ENCODE measurements at regions not wholly inside any gene's neighbourhood (a gene's known extent, or its start where the extent isn't known, plus 50 kb on each side); places are given as distances from the start of the nearest gene placed in this dataset.

DNA sequence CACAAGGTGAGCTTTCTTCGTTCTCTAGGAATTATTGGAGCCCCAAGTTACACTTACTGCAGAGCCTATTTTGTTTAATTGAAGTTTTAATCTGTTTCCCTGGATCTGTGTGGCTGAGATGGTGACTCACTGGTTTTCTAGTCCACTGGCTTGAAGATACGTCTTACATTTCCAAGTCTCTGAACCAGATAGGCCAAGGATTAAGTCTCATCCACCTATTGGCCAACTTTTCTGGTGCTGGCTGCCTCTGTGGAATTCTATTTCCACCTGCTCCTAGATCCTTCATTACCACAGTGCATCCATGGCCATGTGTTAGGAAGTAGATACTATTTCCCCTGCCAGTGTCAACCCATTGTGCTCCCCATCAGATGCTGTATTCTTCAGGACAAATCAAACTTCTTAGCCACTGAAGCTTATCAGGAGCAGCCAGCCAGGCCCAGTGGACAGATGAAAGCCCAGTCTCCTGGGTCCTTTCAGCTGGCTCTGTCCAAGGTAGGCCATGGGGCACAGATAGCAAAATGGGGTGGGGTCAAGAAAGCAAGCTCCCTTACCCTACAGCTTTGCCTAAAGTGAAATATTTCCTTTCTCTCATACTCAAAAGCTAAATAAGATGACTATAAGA is 198.8 kb upstream of the TCF4 start:
- no peak for DNase-seq (ENCODE audit: low read depth in 2 of 2)

DNA sequence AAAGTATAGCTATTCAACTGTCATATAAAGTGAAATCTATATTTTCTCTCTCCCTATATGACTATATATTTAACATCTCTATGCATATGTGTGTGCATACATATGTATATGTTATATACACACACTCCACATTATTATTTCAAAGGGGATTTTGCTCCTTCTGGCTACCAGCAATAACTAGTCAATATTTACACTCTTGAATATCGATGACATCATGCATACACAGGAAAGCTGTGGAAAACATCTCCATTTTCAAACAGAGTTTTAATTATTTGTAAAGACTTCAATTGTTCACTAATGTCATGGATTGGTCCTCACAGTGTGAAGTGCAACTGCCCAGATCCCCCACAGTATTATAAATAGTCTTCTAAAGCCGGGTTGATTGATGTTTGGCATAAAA is 195.9 kb upstream of the TCF4 start:
- no peak for DNase-seq (ENCODE audit: low read depth in 2 of 2)

GRCh38 chr18:55781481-55781957 is 193.5 kb upstream of the TCF4 start:
- DNase-seq (ENCODE audit: low read depth in 2 of 2), result peak; percentile 49 to 58

DNA sequence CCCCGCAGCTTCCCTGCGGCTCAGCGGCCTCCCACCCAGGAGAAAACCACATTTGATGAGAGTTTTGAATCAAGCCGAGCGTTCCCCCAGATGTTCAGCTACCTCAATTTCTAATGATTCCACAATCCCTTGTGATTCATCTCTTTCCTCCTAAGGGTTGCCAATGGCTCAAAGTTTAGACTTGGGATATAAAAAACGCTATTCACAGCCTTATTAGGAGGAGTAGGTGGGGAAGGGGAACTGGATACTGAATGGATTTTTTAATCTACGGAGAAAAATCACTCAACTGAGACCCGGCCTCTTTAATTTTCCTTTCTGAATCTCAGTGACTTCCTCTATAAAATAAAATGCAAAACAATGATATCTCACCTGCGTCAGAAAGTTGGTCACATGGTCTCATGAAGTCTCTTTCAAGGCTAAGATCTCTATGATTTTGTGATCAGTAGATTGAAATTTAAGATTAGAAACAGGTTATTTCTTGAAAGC is 192.6 kb upstream of the TCF4 start:
- no peak for DNase-seq (ENCODE audit: low read depth in 2 of 2)

DNA sequence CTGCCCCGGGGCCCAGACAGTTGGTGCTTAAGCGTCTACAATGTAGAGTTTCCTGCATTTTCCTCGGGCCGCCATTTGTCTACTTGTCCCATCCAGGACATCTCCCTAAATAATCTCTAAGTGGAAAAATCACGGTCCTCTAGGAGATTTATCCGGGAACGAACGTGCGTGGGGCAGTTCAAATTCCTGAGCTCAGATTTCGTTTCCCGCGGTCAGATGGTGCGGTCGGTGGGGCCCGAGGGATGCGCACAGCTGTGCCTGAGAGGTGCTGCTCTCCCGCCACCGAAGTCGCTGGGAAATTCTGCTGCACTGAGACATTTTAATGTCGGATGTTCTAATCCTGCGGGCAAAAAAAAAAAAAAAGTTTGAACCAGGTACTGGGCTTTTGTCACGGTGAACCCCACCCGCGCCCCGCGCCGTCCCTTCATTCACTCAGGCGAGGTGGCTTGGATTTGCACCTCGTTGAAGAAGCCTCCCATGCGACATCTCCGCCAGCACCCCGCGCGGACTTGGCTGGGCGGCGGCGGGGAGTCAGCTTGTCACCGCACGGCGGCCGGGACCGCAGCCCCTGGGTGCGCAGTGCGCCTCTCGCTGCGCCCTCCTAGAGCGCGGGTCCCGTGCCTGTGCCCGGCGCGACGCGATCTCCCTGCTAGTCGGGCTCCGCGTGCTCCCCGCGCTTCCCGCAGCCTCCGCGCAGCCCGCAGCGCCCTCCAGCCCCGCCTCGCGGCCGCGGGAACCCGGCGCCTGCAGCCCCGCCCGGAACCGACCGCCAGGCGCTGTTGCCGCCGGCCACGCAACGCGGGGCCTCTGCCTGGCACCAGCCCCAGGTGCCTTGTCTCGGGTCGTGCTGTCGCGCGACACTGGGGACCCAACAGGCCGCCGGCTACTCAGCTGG is 191.9 kb upstream of the TCF4 start:
- no peak for DNase-seq (ENCODE audit: low read depth in 2 of 2)

- DNase-seq (ENCODE audit: low read depth in 2 of 2), result no peak
Measured at GRCh38 chr18:55778788-55779690, 191.0 kb upstream of the TCF4 start.

- DNase-seq (ENCODE audit: low read depth in 2 of 2), result no peak
Measured at GRCh38 chr18:55777666-55778304, 189.8 kb upstream of the TCF4 start.

- DNase-seq (ENCODE audit: low read depth in 2 of 2), result no peak
Measured at GRCh38 chr18:55775972-55776371, 188.0 kb upstream of the TCF4 start.

DNA sequence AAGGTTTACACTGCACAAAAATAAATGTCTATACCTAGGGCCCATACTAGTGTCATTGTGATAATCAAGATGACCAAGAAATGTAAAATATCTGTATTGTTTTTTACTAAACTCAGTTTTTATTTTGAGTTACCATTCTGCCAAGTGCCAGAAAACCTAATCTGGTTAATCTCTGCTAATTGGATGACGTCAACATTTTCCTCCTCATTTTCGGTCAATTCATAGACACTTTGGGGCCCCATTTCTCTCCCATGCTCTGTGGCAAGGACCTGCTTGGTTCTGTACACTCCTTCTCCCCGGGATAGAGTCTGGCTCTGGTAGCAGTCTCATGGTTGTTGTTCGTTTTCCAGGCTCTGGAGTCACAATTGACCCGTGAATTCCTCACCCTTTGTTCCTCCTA is 186.5 kb upstream of the TCF4 start:
- no peak for DNase-seq (ENCODE audit: low read depth in 2 of 2)

- DNase-seq (ENCODE audit: low read depth in 2 of 2), result no peak
Measured at GRCh38 chr18:55768255-55768654, 180.3 kb upstream of the TCF4 start.

DNA sequence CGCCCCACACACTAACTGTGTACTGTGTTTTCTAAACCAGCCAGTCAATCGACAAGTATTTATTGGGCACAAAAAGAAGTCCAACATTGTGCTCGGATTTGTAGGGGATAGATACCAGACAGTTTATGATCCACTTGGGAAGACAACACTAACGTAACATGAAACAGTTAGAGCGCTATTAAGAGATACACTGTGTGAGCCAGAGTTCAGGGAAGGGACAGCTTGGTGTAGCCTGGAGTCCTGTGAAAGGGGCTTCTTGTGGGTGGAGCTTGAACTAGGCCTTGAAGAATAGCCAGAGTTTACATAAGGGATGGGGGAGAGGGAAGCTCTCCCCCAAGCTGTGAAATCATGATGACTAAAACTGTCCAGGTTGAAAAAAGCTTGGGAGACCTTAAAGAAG is 176.4 kb upstream of the TCF4 start:
- DNase-seq (ENCODE audit: low read depth in 2 of 2), result no peak

DNA sequence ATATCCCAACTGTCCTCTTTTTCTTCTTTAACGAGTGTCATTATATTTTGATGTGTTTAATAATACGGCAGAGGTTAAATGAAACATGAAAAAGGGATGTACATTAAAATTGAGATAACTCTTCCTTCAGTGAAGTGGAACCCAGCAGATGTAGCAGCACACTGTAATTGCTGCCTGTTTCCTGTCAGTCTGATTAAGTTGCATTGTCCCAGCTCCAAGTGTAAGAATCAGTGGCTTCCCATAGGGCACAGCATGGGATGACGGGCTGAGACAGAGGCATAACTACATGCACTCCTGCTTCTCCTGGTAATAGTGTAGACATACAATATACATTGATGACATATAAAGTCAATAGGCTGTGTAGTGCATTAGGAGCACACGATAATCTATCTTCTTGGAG is 175.8 kb upstream of the TCF4 start:
- DNase-seq (ENCODE audit: low read depth in 2 of 2), result no peak

DNA sequence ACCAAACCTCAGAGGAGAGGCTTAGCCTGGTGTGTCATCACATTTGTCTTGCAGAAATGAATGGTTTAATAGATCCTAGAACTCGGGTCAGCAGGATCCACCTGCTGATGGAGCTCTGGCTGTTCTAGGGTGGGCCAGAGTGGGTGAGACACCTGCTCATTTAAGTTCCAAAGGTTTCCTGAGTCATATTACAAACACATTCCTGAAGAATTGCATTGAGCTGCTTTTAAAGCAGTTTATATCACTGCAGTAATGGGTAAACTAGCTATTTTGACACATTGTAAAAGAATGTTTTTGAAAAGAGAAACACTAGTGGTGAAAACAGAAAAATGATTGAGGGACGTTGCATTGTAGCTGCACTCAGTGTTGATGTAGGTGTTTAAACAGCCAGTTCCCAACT is 175.3 kb upstream of the TCF4 start:
- DNase-seq (ENCODE audit: low read depth in 2 of 2), result no peak

GRCh38 chr18:55762424-55762823 is 174.4 kb upstream of the TCF4 start:
- no peak for DNase-seq (ENCODE audit: low read depth in 2 of 2)

- no peak for DNase-seq (ENCODE audit: low read depth in 2 of 2)
Measured at GRCh38 chr18:55753643-55754263, 165.8 kb upstream of the TCF4 start.

GRCh38 chr18:55751476-55751875 is 163.5 kb upstream of the TCF4 start:
- no peak for DNase-seq (ENCODE audit: low read depth in 2 of 2)

DNA sequence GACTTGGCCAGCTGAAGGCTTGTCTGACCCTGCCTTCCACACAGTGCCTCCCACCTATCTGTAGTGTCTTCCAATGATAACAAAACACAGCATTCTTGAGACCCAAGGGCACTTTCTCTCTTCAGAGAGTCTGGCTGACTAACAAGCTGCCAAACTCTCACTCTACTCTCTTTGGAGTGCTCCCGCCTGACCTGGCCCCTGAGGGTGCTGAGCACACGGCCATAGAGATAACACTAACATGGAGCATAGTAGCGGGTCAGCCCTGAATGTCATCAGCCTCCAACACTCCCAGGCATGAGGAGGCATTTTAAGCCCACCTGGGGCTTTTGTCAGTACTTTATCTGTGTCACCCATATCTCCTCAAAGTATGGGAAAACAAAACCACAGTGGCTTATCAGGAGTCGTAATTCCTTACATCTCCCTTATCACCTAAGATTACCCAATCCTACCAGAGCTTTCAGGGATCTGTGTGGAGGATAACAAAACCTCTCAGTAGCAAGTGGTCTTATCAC is 160.3 kb upstream of the TCF4 start:
- DNase-seq (ENCODE audit: low read depth in 2 of 2), result no peak

DNA sequence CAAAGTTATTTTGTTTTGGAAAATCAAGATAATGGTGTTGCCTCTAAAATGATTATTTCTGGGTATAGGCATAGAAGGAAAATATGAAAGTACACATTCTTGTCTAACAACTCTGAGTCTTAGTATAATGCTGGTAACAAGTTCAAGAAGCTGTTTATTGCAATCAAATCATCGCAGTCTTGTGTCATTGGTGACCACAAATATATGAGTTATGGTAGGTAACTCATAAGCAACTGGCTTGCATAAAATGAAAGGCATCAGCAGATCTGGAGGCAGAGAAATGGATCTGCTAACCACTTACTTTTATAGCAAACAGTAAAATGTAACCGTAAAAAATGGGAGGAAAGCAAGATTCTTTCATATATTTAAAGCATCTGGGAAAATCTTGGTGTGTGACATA is 156.2 kb upstream of the TCF4 start:
- DNase-seq (ENCODE audit: low read depth in 2 of 2), result peak in 1 of 2 experiments; percentile 32

DNA sequence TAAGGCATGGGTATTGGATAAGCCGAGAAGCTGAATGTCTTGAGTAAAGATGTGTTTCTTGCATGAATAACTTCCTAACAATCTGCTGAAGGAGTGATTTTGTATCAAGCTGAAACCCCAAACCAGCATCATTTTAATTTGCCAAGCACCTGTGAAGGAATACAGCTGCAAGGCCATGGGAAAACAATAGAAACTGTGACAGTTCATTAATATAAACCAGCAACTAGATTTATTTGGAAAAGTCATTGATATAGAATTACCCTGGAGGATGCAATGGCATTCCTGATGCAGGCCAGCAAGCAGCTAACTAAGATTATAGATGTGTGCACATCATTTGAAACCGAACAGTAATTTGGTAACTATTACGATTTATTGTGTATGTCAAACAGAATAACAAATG is 155.7 kb upstream of the TCF4 start:
- DNase-seq (ENCODE audit: low read depth in 2 of 2), result no peak

DNA sequence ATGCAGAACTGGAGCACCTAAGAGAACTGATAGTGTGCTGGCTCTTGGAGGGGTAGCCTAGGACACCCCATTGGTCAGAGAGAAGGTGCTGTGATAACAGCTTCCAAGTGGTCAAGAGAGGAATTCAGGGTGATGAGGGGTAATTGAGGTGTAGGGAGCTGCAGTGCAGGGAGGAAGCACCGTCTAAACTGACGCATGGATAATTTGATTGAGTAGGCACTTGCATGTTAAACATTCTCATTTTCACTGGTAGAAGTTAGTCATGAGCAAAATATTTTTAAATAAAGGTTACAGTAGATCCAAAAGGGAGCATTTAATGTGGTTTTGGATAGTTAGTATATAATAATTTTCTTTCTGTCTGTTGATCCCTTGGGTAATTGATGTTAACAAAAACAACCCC is 155.1 kb upstream of the TCF4 start:
- DNase-seq (ENCODE audit: low read depth in 2 of 2), result no peak

DNA sequence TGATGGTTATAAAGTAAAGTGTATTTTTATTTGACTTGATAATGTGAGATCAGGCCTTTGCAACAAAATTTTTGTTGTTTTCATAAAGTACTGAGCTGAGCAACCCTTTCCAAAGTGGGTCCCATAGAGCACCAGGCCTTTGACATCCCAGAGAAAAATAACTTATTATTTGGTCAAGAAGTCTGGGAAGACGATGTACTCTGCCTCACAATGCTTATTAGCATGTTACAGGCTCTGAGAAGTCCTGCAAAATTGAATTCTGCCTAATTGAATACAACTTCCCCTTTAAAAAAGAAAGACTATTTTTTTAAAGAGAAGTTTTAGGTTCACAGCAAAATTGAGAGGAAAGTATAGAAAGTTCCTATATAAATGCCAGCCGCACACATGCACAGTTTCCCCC is 151.5 kb upstream of the TCF4 start:
- no peak for DNase-seq (ENCODE audit: low read depth in 2 of 2)

All from fibroblast of skin of left quadriceps (primary cell).